Choroid plexus epithelial cell (primary cell): ENCODE measurements at regions not wholly inside any gene's neighbourhood (a gene's known extent, or its start where the extent isn't known, plus 50 kb on each side); places are given as distances from the start of the nearest gene placed in this dataset.

Experiments used
- DNase-seq: peaks from one replicate; pipeline ENCODE4 v3.0.0-alpha.2; 2010; ENCODE audit warnings: low read depth
- H3K4me3 ChIP-seq: 2 replicates; pipeline ENCODE4 v1.5.1; 2011; ENCODE audit warnings: low read depth, mild to moderate bottlenecking, control low read depth, low read length, moderate library complexity
- TF ChIP-seq, protein P1 (sequence below): conservative IDR thresholded peaks from 2 replicates; pipeline ENCODE4 v1.5.1; 2011; ENCODE audit warnings: low read depth, mild to moderate bottlenecking, control low read depth, inconsistent platforms, low read length, moderate library complexity

DNA sequence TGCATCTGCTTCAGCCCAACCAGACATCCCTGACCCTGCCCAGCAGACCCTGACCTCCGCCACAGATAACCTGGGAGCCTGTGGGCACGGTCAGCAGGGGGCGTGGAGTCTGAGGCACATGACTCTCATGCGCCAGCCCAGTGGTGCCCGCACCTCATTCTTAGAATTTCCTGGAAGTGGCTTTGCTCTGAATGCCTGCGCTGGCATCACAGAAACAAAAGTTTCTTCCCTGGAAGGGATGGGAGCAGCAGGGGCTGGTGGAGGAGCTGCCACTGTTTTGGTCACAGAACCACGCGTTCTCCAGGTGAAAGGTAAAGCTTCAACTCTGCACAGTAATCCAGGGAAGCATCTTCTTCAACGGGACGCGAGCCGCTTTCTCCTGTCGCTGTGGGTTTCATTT lies 67.9 kb upstream of the DUSP22 start:
- DNase-seq, result no peak
- no peak overlapping the region for H3K4me3 ChIP-seq
- TF ChIP-seq, protein P1, sequence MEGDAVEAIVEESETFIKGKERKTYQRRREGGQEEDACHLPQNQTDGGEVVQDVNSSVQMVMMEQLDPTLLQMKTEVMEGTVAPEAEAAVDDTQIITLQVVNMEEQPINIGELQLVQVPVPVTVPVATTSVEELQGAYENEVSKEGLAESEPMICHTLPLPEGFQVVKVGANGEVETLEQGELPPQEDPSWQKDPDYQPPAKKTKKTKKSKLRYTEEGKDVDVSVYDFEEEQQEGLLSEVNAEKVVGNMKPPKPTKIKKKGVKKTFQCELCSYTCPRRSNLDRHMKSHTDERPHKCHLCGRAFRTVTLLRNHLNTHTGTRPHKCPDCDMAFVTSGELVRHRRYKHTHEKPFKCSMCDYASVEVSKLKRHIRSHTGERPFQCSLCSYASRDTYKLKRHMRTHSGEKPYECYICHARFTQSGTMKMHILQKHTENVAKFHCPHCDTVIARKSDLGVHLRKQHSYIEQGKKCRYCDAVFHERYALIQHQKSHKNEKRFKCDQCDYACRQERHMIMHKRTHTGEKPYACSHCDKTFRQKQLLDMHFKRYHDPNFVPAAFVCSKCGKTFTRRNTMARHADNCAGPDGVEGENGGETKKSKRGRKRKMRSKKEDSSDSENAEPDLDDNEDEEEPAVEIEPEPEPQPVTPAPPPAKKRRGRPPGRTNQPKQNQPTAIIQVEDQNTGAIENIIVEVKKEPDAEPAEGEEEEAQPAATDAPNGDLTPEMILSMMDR, result no peak

DNA sequence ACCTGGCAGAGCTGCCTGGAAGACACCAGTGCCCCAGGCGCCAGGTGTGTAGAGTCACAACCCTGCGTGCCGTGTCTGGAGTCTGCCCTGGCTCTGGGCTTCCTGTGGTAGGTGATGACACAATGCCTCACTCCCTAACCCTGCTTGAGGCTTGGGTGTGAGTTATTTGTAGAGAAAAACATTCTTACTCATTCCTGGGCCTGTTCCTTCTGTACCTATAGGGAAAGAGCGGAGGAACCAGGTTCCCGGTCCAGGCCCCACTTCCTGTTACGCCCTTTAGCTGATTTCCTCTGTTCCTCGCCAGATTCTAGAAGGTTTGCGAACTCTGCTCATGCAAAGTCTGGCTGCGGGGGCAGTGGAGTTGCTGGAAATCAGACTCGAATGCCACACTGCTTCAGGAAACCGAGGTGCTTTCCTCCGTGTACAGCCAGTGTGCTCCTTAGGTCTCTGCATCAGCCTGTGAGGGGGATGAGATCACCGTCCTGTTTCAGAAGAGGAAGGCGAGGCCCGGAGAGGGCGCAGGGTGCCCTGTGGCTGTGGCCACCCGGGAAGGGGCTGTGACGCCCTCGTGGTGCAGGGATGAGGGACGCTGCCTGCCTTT lies 67.1 kb upstream of the DUSP22 start:
- DNase-seq, result no peak
- TF ChIP-seq, protein P1, result no peak
- H3K4me3 ChIP-seq, result no peak overlapping the region

DNA sequence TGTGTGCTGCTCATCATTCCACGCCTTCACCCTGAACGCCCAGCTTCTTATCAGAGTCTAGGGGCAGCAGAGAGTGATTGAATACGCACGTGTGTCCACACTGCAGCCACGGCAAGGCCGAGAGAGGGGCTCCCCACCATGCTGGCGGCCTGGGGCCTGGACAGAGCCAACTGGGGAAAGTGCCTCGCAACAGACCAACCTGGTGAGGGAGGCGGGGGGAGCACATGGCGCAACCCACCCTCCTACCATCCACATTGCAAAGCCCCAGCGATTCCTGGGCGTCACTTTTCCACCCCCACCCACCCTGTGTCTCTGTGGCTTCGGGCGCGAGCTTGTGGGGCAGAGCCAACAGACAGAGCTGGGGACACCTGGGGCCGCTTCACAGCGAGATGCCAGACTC lies 66.4 kb upstream of the DUSP22 start:
- H3K4me3 ChIP-seq, result no peak overlapping the region
- TF ChIP-seq, protein P1, result no peak
- no peak for DNase-seq

DNA sequence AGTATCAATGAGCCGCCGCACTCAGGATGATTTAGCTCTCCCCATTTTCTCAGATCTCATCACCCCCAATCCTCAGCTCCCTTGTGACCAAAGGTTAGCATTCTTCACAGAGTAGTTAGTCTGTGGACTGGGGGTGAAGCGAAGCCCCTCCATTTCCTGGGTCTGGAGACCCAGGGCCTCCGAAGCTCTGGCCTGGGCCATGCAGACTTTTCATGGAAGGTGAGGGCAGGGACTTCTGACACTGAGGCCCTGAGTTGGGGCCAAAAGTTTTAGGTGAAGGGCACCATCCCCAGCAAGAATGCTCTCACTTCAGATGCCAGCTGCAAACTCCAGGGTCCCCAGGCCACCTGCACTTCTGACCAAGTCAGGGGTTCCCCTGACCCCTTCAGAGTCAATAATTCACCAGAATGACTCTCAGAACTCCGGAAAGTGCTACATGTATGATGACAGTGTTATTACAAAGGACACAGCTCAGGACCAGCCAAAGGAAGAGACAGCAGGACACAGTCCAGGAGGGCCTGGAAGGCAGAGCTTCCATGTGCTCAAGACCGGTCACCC lies 65.7 kb upstream of the DUSP22 start:
- TF ChIP-seq, protein P1, result no peak
- no peak for DNase-seq
- no peak overlapping the region for H3K4me3 ChIP-seq

DNA sequence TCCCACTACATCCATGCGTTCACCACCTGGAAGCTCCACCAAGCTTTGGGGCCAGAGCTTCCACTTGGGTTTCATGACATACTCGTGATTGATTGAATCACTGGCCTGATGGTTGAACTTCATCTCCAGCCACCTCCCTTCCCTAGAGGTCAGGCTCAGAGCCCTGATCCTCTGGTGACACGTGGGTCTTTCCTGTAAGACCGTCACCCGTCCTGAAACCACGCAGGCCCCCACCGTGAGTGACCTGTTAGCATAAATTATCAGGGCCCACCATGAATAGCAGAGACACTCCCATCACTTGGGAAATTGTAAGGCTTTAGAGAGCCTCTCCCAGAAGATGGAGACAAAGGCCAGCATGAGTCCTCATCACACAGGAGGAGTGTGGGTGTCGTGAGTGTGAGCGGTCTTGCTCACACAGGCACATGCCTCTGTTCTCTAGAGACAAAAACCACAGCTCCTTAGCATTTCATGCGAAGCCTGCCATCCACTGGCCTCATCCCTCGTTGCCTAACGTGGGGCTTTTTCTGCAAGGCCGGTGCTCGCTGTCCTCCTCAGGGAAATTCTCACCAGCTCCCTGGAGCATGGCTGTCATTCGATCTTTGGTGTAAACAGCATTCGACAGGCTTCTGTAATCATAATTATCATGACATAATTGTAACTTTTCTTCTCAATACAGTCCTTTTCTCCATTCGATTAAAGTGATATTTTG lies 65.1 kb upstream of the DUSP22 start:
- peak; percentile 52 for DNase-seq
- TF ChIP-seq, protein P1, result peak; percentile 35
- H3K4me3 ChIP-seq, result no peak overlapping the region

DNA sequence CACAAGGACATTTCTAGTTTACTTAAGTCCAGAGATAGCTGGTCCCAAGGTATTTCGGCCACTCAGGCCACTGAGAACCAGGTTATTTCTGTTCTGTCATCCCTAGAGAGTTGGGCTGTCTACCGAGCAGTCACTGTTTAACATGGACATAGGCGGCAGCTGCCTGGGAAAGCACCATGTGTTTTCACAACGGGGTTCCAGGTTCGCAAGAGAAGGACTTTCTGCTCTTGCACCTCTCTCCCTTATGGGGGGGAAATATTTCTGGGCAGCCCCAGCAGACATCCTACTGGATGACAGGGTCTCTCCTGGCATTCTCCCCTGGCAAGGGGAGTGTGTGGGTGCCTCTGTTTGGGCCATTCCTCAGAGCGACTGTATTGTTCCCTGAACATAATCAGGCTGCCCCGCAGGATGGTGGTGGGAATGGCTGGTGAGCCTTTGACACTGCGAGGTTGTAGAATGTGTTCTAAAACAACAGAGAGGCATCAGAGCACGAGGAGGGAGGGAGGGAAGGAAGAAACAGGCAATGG lies 64.4 kb upstream of the DUSP22 start:
- no peak for DNase-seq
- TF ChIP-seq, protein P1, result no peak
- no peak overlapping the region for H3K4me3 ChIP-seq
